Pons (tissue), 1 donor: ENCODE measurements at regions not wholly inside any gene's neighbourhood (a gene's known extent, or its start where the extent isn't known, plus 50 kb on each side); places are given as distances from the start of the nearest gene placed in this dataset.

ENCODE experiments used
- DNase-seq: peaks from one replicate; pipeline ENCODE4 v3.0.0-alpha.2; 2016; ENCODE audit warnings: low spot score

DNA sequence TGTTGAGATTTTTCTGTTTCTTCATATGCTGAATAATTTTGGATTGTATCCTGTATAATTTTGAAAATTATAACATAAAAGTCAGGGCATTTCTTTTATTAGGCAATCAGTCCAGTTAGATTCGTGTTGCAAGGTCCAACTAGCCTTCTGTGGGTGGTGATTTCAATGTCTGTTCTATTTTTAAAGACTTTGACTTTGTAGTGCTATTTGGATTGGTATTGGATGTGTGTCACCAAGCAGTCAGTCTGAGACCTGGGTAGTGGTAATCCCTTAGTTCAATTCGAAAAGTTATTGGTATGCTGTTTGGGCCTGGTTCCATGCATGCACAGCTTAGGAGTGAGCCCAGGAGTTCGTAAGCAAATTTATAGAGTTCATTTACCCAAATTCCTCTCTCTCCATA, 82.2 kb downstream of the EPDR1 start:
- no peak for DNase-seq

DNA sequence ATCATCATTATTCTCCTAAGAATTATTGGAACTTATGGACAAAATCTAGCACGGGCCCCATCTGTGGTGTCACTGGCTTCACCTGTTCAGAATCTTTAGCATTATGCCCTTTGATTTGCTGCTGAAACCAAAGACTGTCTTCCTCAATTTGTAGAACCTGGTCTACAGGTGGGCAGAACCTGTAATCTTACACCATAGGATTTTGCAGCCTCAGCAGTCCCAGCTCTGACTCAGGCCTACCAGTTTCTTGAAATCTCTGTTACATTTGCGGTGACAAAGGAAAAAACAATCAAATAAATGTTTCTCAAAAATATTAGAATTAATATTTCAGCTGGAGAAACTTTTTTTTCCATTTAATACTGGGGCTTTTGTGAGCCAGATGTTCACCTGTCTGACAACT, 86.1 kb downstream of the EPDR1 start:
- no peak for DNase-seq

DNA sequence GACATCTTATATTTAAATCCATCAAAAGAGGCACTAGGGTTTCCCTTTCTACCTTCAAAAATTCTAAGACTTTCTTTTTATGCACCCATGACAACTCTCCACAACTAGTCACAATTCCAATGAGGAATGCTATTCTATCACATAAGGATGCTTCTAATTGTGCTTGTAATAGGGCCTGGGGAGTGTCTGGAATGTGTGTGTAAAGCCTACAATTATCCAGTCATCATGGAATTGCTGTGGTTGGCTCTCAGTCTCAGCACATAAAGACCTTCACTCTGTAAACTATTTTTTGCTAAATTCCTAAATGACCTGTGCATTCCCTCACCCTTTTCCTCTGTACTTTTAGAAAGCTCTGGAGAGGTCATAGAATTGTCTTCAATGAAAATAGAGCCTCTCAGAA, 86.7 kb downstream of the EPDR1 start:
- DNase-seq, result no peak

DNA sequence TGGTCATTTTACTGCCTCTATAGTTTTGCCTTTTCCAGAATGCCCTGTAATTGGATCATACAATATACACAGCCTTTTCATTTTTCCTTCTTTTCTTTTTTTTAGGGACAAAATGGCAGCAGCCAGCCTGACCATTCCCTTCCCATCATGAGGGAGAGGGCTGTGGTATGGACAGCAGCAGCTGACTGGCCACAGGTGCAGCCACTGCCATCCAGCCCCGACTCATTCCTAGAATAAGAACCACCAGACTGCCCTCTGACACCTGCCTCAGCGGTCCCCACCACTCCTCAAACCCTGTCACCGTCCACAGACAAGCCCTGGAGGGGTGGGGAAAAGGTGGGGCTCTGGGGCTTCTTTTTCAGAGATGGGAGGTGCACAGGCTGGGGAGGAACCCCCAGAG, 92.8 kb downstream of the EPDR1 start:
- DNase-seq, result no peak

DNA sequence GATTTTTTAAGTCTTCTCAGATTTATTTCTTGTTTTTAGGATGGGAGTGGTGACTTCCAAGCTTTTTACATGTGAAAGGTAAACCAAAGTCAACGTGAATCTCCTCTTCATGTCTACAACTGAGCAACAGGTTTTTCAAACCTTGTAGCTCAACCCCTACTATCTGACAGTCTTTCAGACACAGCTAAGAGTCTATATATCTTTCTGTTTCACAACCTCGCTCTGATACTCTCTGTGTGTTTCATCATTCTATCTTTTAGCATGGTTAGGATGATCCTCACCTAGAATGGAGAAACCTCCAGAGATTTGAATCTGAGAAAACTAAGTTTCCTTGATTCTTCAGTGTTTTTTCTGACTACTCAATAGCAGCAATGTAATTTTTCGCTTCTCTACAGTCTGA, 96.1 kb downstream of the EPDR1 start:
- DNase-seq, result no peak

DNA sequence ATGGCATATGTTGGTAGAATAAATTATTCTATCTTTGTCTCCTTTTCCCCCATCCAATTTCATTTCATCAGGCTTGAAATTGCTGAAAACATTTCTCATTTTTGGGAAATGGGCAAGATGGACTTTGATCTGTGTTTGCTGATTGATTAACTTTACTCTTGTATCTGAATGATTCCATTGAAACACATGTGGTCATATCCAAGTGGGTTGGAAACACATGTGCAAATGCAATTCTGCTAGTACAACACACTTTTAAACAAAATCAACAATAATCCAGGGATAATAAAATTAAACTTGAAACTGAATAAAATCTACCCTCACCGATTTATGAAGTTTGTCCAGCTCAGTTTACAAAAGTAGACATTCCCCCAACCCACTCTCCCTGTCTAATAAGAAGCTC, 96.9 kb downstream of the EPDR1 start:
- no peak for DNase-seq

DNA sequence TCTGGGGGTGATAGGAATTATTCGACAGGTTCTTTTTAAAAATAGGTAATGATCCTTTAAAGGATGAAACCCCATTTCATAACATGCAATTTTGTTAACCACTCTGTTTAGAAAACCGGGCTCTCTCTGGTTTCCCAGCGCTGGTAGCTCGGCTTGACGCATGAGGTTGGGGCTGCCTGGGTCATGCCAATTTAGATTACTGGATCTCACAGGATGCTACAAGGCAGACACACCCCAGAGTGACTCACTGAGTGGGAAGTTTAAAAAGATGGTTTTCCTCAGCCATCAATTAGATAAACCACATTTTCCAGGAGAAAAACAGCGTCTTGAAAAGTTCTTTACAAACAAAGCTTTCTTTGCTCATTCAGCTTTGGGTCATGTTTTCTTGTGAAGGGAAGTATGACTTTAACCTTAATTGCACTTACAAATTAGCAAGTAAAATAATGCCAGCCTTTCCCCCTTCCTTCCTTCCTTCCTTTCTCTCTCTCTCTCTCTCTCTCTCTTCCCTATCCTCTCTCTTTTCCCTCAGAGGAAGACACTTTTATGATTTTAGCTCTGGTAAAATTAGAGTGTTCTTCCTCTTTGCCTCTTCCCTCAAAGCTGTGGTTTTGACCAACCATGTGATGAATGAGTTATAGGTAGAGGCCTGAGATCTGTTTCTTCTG, 99.8 kb downstream of the EPDR1 start:
- no peak for DNase-seq

DNA sequence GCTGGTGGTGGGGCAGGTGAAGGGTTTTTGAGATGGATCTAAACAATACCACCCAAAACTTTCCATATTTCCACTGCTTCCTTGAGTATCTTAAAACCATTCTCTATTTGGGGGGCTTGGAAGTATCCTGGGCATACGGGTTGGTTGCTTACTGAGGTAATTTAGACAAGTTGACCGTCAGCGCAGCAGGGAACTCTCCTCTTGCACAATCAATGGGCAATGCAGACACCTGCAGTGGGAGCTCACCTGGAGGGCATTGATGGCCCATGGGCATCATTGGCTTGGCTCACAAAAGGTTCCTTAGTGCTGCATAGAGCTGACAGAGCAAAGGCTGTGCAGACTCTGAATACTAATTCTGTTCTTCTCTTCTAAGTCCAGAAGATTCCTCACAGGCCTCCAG, 101.5 kb downstream of the EPDR1 start:
- DNase-seq, result no peak

DNA sequence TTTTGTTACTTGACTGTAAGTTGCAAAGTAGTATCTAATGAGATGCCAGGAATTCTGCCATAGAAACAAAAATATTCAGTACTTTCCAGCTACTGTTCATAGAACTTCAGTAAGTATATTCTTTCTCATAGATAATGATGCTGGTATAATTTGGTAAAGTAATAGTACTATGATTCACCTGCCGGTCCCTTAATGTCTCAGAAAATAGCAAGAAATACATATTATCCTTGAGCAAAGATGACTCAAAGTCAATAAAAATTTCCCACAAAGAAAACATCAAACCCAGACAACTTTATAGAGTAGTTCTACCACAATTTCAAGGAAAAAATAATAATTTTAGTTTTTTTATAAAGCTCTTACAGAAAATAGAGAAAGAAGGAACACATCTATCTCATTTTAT, 105.4 kb downstream of the EPDR1 start:
- no peak for DNase-seq

DNA sequence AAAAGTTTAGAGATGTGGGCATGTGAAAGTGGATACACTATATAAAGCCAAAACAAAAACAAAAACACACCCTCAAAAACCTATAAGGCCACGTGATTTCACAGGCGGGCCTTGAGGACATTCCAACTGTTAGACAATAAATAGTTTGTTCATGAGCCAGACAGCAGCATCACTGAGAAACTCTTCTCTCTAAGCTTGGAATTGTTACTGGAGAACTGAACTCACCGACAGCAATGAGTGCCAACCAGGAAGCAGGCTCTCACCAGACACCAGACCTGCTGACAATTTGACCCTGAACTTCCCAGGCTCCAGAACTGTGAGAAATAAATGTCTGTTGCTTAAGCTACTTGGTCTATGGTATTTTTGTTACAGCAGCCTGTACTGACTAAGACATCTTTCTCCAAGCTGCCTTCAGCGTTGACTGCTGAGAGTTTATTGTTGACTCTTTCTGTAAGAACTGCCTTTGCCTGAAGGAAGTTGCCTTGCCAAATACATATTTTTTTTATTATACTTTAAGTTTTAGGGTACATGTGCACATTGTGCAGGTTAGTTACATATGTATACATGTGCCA, 107.5 kb downstream of the EPDR1 start:
- no peak for DNase-seq

DNA sequence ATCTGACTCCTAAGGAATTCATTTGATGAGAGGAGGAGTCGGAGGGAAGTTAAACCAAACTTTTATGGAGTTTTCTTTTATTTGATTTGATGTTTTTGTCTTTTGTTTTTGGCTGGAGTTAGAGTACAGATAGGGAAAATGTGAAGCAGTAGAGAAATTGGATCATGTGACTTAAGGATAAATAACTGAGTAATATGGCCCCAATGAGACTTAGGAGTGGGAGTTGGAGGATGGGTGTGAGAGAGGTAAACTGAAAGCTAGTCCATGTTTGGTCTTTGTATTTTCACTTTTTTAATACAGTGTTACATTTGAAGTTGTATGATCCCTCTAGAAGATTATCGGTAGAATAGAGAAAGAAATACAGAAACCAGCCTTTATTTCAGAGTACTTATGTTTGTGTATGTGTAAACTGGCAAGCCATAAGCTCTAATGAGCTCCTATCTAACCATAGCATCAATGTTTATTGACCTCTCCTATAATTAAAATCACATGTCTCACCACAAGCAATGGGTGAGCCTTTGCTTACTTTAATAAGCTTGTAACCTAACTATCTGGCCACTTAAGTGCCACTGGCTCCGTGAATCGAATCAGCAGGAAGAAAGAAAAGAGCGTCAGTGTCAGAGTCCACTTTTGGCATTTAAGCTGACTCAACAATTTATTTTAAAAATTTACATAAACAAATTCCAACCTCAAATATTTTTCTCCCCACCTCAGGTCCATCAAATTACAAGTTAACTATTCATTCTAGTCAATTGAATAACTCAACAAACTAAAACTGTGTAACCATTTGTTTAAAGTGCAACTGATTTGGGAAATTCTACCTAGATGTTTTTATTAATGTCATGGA, 113.8 kb downstream of the EPDR1 start:
- no peak for DNase-seq

DNA sequence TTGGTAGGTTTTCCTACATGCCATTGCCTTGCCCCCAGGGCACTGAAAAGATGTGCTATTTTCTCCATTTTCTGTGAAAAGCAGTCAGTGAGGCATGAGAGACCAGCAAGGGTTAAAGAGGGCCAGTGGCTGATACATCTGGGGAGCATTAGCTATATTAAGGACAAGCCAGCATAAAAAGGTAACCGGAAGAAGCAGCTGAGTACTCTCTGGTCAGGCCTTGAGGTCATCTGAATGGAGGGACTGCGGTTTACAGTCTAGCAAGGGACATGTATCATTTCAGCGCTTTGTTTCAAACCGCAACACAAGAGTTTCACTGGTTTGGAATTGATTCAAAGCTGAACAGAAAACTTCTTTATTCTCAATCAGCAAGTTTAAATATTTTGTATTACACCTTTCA, 120.4 kb downstream of the EPDR1 start:
- no peak for DNase-seq

DNA sequence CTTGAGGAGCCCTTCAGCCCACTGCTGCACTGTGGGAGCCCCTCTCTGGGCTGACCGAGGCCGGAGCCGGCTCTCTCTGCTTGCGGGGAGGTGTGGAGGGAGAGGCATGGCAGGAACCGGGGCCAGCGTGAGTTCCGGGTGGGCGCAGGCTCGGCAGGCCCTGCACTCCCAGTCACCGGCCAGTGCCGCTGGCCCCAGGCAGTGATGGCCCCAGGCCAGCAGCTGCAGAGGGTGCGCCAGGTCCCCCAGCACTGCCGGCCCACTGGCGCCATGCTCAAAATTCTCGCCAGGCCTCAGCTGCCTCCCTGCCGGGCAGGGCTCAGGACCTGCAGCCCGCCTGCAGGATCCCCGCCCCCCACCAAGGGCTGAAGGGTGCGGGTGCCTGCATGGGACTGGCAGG, 128.4 kb upstream of the STARD3NL start:
- no peak for DNase-seq

DNA sequence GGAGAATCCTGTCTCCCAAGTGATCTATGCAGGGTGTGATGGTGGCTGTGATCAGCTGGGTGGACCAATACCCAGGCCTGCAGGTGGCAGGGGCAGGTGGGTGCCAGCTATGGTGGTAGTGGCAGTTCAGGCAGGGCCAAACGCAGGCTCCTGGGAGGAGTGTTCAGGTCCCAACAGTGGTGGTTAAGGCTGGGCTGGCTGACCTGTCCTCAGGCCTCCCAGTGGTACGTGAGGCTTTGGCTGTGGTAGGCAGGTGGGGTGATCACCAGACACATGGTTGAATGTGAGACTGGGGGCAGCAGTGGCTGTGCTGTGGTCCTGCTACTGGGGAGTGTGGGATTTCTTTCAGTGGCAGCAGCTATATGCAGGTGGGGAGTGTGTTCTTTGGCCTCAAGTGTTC, 126.7 kb upstream of the STARD3NL start:
- no peak for DNase-seq

DNA sequence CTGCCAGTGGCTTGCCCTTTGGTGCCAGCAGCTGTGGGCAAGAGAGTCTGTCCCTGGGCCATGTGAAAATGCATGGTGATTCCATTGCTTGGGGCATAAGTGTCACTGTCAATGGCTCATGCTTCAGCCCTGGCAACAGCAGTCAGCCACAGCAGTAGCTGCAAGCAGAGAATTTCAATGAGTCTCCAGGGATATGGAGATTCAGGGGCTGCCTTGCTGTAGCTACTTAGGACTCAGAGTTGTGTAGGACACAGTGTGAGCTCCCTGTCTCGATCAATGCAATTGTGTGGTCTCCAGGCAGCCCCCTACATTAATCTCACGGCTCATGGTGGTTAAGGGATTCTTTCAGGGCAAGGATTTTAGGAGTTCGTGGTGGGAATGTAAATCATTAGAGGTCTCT, 126.3 kb upstream of the STARD3NL start:
- no peak for DNase-seq

DNA sequence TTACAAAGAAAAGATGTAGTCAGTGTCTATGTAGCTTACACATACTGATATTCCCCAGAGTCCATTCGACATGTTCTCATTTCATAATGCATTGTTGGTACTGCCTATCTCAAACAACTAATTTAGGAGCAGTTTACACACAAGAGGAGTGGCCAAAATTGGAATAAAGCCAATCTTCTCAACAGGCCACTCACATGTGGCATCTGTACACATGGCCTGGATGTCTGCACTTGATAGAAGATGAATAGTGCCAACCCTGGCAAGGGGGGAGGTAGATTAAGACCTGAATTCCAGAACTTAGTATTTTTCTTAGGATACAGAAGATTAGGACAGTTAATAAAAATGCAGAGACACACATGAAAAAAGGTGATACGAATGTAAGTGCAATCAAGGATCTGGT, 125.3 kb upstream of the STARD3NL start:
- no peak for DNase-seq

DNA sequence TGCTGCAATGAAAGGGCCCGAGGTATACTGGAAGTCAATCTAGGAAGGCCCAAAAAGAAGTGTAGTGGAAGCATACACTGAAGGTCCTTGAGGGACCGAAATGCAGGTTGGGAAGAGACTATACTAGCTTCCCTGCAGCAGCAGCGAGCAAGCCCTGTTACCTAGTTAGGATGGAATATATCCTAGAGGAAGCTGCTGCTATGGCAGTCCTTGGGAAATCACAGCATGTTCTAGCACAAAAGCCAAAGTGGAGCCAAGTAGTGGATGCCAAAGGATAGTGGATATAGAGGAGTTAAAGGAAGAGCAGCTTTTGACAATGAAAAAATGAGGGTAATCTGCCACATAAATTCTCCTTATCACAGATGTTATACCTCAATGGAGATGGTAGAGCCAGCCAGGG, 123.8 kb upstream of the STARD3NL start:
- no peak for DNase-seq

DNA sequence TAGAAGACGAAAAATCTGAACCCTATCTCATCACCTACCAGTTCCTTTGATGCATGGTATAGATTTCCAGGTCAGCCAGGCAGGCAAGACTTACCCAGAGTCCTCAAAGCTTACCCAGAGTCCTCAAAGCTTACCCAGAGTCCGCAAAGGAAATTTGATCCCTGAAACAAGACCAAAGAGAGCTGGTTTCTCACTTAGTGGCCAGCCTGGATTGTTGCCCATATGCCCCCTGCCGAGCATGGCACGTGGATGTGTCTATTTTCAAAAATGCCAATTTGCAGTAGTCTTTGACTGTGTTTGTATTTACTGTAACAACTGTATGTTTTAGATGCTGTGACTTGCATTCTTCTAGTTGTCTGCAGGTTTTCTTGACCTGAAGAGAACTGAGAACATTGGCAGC, 120.2 kb upstream of the STARD3NL start:
- no peak for DNase-seq

DNA sequence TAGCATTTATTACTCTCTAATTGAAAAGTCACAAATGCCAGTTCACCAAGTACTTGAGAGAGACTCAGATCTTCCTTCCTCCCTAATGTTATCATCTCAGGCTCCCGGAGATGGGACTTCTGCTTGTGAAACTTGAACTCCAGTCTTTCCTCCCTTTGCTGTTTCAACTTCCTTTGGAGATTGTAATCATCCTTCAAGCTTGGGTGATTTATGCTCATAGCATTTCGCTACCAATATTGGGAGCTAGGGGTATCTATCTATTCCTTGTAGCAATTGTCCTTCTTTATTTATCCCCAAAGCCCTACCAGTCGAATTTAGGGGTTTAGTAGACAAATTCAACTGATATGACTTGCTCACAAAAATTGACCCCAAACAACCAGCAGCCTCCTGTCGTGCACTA, 117.9 kb upstream of the STARD3NL start:
- no peak for DNase-seq

DNA sequence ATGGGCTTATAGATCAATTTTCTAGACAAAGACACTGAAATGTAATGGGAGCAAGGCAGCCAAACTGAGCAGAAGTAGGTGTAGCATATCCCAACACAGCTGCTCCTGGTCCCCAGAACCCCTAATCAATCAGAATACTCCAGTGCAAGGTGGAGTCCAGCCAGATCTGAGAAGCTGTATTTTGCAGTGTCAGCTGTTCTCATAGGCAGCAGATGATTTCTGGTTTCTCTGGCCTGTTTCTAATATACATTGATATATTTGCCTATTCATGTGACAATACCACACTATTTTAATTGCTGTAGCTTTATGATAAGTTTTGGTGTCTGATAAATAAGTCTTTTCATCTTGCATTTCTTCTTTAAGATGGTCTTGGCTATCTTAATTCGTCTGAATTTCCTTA, 117.4 kb upstream of the STARD3NL start:
- DNase-seq, result no peak

DNA sequence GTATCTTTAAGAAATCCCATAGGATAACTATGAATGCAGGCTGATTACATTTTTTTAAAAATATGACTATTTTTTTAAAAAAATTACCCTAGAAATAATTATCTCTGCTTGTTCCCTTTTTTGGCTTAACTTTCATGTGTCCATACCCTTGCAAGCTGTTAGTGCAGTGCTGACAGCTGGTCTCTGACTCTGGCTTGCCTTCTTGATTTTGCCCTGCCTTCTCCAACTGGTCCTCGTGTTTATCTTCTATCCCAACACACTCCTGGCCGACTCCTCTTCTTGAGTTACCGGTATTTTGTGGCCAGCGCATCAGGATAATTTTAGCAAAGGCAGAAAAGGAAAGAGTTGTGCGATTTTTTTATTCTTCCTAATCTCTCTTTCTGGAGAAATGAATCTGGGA, 111.7 kb upstream of the STARD3NL start:
- peak; percentile 4 for DNase-seq

DNA sequence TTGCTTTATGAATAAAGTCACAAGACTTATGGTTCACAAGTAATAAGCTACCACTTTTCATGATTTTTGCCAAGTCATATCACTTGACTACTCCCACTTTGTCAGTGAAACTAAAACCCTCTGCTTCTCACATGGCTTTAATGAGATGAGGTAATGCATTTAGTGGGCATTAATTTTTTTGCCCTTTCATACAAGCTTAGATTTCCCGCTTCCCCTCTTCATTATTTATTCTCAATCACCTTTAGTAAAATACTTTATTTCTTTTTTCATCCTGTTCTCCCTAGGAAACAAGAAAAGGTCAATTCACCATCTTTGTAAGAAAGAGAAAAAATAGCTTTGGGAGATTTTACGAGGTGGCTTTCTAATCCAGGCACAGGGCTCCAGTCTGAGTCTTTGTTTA, 109.6 kb upstream of the STARD3NL start:
- no peak for DNase-seq

DNA sequence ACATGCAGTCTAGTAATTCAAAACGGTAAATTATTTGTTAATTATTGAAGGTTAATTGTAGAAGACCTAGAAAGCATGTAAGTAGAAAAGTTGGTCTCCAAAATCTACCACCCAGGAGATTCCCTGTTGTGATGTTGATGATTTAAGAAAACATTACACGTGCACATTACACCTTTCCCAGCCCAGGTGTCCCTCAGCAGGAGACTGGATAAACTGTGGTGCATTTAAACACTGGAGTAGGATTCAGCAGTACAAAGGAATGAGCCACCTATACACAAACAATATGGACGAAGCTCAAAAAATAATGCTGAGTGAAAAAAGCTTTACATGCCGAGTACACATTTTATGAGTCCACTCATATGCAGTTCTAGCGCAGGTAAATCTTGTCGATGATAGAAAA, 109.0 kb upstream of the STARD3NL start:
- no peak for DNase-seq

DNA sequence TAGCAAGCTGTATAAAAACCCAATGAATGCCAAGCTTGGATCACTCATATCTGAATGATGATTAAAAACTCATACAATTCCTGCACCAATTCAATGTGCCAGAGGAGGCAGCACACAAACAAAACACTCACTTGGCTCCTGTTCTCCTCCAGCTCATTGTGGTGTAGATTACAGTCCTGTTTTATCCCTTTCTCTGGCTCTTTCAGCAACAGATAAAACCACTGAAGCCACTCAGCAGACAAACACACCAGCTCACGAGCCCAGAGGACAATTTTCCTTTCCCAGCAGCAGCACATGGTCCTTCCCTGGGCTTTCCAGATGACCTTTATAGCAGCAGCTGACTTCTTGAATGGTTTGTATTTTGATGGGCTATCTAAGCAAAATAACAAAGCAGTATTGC, 107.3 kb upstream of the STARD3NL start:
- DNase-seq, result peak; percentile 19
